T47D (cell line): ENCODE measurements at regions not wholly inside any gene's neighbourhood (a gene's known extent, or its start where the extent isn't known, plus 50 kb on each side); places are given as distances from the start of the nearest gene placed in this dataset.
A peak's percentile ranks its signal among the peaks of the same experiment; 100 is the strongest.

Experiments
- DNase-seq, 2 experiments: peaks; one replicate each; pipeline versions ENCODE4 v3.0.0 to v3.0.0-alpha.2; 2011 to 2012; ENCODE audit warnings: low read depth in 1 of 2, low spot score in 1 of 2
- JUND ChIP-seq: IDR thresholded peaks from 2 replicates; pipeline ENCODE4 v1.6.1; 2012; ENCODE audit warnings: low read depth
- in situ Hi-C: cut with HindIII; loops from 2 replicates; pipeline ENCODE4 v1.10.0; 2016; ENCODE audit warnings: low sequenced_read_pairs, low pct_unique_long_range_greater_than_20kb

- no peak for DNase-seq
- no peak for TF ChIP-seq JUND
- in situ Hi-C loops, result no loop called here
These were observed 108.7 kb upstream of the FERMT1 start for GRCh38 chr20:6231556-6231955.

DNA sequence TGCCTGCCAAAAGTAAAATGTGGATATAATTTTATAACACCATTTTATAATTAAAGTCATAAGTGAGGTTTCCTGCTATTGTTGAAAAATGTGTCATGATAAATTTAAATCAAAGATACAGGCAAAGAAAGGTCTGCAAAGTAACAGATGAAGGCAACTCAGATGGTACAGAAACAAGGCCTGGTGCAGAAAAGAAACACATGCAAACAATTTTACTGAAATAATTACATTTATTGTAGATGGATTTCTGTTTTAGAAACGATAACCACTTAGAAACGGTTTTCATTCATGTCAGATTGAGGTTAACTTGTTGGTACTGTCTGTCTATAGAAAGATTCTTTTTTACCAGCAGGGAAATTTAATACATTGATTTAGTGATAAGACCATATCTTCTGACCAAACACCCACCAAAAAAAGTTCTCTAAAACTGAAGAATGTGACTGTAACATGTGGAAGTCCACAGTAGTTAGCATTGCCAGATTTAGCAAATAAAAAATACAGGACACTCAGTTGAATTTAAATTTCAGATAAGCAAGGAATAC is 105.5 kb upstream of the FERMT1 start:
- no peak for DNase-seq
- no peak for TF ChIP-seq JUND
- in situ Hi-C loops, result no loop called here

DNA sequence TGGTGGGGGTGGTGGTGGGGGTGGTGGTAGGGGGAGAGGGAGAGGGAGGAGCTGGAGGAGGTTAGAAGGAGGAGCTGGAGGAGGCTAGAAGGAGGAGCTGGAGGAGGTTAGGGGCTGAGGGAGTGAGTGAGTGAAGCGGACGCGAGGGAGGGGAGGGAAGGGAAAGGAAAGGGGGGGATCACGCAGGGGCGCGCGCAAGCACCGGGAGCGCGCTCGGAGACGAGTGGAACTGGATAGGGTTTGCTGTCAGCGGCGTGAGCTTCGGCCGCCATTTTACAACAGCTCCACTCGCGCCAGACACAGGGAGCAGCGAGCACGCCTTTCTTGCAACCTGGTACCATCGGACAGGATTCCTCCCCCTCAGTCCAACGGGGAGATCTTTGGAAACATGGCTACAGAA is 90.5 kb upstream of the FERMT1 start:
- TF ChIP-seq JUND, result no peak
- peak; percentile 28 to 80 for DNase-seq
- in situ Hi-C loops, result no loop called here

DNA sequence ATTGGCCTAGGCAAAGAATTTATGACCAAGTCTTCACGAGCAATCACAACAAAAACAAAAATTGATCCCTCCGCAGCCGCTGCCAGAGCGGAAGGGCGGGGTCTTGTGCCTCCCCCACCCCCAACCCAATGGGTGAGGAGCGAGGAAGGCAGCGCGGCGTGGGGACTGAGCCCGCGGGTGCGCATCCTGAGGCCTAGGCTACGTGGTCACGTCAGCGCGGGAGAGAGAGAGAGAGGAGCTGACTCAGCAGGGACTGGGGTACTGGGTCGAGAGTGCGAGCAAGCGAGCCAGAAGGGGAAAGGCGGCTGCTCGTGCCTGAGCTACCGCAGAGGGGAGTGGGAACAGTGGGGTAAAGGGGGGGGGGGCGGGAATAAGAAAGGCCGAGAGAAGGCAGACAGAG is 90.1 kb upstream of the FERMT1 start:
- no peak for TF ChIP-seq JUND
- in situ Hi-C loops, result no loop called here
- peak; percentile 51 to 79 for DNase-seq

- DNase-seq, result no peak
- no peak for TF ChIP-seq JUND
- in situ Hi-C loops, result no loop called here
These were observed 86.3 kb upstream of the FERMT1 start for GRCh38 chr20:6209093-6209492.

DNA sequence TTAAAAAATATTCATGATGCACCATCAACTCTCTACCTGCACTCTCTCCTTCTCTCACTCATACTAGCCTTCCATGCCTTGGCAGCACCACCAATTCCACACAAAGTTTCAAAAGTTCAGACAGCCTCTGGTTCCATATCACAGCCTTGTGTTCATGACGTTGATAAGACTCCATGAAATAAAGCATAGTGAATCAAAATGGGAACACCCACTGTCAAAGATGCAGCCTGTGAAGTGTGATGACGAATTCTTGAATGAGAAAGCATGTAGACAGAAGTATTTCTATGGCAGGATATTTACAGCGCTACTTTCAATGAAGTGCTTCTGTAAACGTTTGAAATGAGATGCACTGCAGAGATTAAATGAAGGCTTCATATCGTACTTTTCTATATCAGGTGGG is 77.3 kb upstream of the FERMT1 start:
- in situ Hi-C loops, result no loop called here
- TF ChIP-seq JUND, result no peak
- no peak for DNase-seq

- in situ Hi-C loops, result no loop called here
- peak in 1 of 2 experiments; percentile 14 for DNase-seq
- TF ChIP-seq JUND, result no peak
These were observed 62.4 kb upstream of the FERMT1 start for GRCh38 chr20:6185268-6185667.

- TF ChIP-seq JUND, result no peak
- in situ Hi-C loops, result no loop called here
- DNase-seq, result no peak
These were observed 61.3 kb upstream of the FERMT1 start for GRCh38 chr20:6184086-6184485.

- no peak for DNase-seq
- TF ChIP-seq JUND, result no peak
- in situ Hi-C loops, result no loop called here
These were observed 57.7 kb upstream of the FERMT1 start for GRCh38 chr20:6180531-6180930.

DNA sequence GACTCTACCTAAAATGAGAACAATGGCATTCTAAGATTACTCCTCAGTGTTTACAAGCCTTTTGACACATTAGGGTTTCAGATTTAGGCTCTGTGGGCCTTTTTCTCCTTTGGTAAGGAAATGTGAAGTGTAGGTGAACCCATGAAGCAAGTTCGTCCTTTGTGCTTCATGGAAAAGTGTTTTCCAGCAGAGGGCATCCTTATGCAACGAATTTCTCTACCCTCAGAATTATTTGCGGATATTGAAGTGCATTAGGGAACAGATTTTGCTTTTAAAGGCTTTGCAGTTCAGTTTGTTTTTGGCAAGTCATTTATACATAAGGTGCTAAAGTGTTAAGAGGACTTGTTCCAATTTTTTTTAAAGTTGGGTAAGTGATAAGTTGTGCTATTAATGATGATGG is 55.7 kb upstream of the FERMT1 start:
- no peak for TF ChIP-seq JUND
- in situ Hi-C loops, result no loop called here
- DNase-seq, result peak; percentile 10 to 55

DNA sequence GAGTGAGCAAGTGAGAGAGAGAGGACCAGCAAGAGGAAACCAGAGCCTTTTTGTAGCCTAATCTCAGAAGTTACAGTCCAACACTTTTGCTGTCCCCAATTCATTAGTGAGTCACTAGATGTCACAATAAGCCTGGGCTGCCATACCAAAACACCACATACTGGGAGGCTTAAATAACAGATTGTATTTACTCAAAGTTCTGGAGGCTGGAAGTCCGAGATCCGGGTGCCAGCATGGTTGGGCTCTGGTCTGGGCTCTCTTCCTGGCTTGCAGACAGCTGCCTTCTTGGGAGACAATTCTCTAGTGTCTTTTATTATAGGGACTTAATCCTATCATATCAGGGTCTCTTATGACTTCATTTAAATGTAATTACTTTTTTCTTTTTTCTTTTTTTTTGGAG is 50.7 kb upstream of the FERMT1 start:
- DNase-seq, result no peak
- no peak for TF ChIP-seq JUND
- in situ Hi-C loops, result no loop called here
